ENCODE measurements at regions not wholly inside any gene's neighbourhood (a gene's known extent, or its start where the extent isn't known, plus 50 kb on each side); places are given as distances from the start of the nearest gene placed in this dataset.
"Not testable (repeated sequence)": the region's sequence is repeated elsewhere in the genome, so short reads cannot be mapped to it uniquely, and the experiment has no call there.

- 29 to 57% (median 49%) methylated on average over 1 of the region's 1 CpG for WGBS, 4 donors
- Histone ChIP-seq H3K4me1 (replicated peaks in 1 of 2) (no peaks in the 10 kb centered on the region), H3K27ac (no peak overlapping the region), H3K36me3 (replicated peaks in 1 of 2) (no peaks in the 10 kb centered on the region), H3K4me3 (no peak overlapping the region), H3K9me3 (replicated peaks in 1 of 3) (no peaks in the 10 kb centered on the region), H3K27me3 (no peaks in the 10 kb centered on the region)
- TF ChIP-seq POLR2A (IDR thresholded peaks at IDR 0.05): no peak
- TF ChIP-seq CTCF (IDR thresholded peaks at IDR 0.05): no peak
- no peak for DNase-seq
- intact Hi-C loops (cut with DNase I): no loop called here
These were observed 88.1 kb downstream of the POSTN start for GRCh38 chr13:37510441-37510840.

GRCh38 chr13:37505531-37505930 lies 93.0 kb downstream of the POSTN start:
- Histone ChIP-seq H3K36me3 (replicated peaks in 1 of 2) (no peaks in the 10 kb centered on the region), H3K4me1 (replicated peaks in 1 of 2) (no peaks in the 10 kb centered on the region), H3K4me3 (no peak overlapping the region), H3K27ac (no peak overlapping the region), H3K27me3 (no peaks in the 10 kb centered on the region), H3K9me3 (replicated peaks in 1 of 3) (no peaks in the 10 kb centered on the region)
- DNase-seq: no peak
- intact Hi-C loops (cut with DNase I): no loop called here
- WGBS, 4 donors: 70 to 93% (median 82%) methylated on average over 2 to 3 of the region's 3 CpGs; no CpG with 5 or more reads in 1 of the 4 donors
- TF ChIP-seq POLR2A (IDR thresholded peaks at IDR 0.05): no peak

GRCh38 chr13:37504251-37504650 lies 94.3 kb downstream of the POSTN start:
- no peaks in the 10 kb centered on the region for H3K27me3 ChIP-seq
- H3K4me3 ChIP-seq: no peak overlapping the region
- H3K36me3 ChIP-seq (replicated peaks in 1 of 2): no peaks in the 10 kb centered on the region
- H3K4me1 ChIP-seq (replicated peaks in 1 of 2): no peaks in the 10 kb centered on the region
- no peaks in the 10 kb centered on the region for H3K9me3 ChIP-seq (replicated peaks in 1 of 3)
- WGBS, 4 donors: 50 to 81% (median 64%) methylated on average over 1 of the region's 1 CpG
- intact Hi-C loops (cut with DNase I): no loop called here
- no peak overlapping the region for H3K27ac ChIP-seq
- no peak for DNase-seq
- TF ChIP-seq POLR2A (IDR thresholded peaks at IDR 0.05) (no peak), CTCF (IDR thresholded peaks at IDR 0.05) (no peak)

- Histone ChIP-seq H3K36me3 (replicated peaks in 1 of 2) (no peaks in the 10 kb centered on the region), H3K27me3 (no peaks in the 10 kb centered on the region), H3K9me3 (replicated peaks in 1 of 3) (no peaks in the 10 kb centered on the region), H3K4me1 (replicated peaks in 1 of 2) (no peaks in the 10 kb centered on the region), H3K27ac (no peak overlapping the region), H3K4me3 (no peak overlapping the region)
- DNase-seq: no peak
- TF ChIP-seq CTCF (IDR thresholded peaks at IDR 0.05) (no peak), POLR2A (IDR thresholded peaks at IDR 0.05) (no peak)
- intact Hi-C loops (cut with DNase I): no loop called here
These were observed 95.3 kb downstream of the POSTN start for GRCh38 chr13:37503287-37503686.

GRCh38 chr13:37502303-37502993 lies 96.1 kb downstream of the POSTN start:
- WGBS, 4 donors: 88 to 93% (median 91%) methylated on average over 1 of the region's 1 CpG
- H3K27me3 ChIP-seq; intact Hi-C loops (cut with DNase I); H3K9me3 ChIP-seq (replicated peaks in 1 of 3); H3K4me1 ChIP-seq (replicated peaks in 1 of 2); H3K4me3 ChIP-seq; H3K27ac ChIP-seq; DNase-seq; H3K36me3 ChIP-seq (replicated peaks in 1 of 2): not testable (repeated sequence)
